PC-9 (cell line): ENCODE measurements at regions not wholly inside any gene's neighbourhood (a gene's known extent, or its start where the extent isn't known, plus 50 kb on each side); places are given as distances from the start of the nearest gene placed in this dataset.

Source experiments
- EZH2 ChIP-seq: fragments of 200-600 bp; sonication (generic); IDR thresholded peaks from 2 replicates; pipeline ENCODE4 v1.8.0; 2017; ENCODE audit warnings: antibody characterized with exemption, low read depth
- TF ChIP-seq, protein P1 (sequence below): fragments of 200-600 bp; sonication (generic); conservative IDR thresholded peaks from 2 replicates; pipeline ENCODE4 v1.6.1; 2017; ENCODE audit warnings: mixed run types, antibody characterized with exemption, mild to moderate bottlenecking, moderate library complexity

DNA sequence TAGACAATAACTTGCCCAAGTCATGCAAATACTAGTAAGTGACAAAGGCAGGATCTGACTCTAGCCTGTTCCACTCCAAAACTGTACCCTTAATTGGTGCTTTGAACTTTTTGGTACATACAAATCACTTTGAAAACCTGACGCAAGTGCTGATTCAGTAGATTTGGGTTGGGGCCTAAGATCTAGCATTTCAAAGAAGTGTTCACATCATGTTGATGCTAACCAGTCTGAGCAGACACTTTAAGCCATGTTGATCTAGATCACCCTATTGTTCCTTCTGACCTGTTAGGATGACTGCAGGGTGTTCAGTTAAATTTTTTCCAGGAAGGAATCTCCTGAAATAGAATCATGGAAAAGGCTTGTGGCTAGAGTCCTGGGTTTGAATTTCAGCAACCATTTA, 57.7 kb upstream of the CPEB4 start:
- TF ChIP-seq, protein P1, sequence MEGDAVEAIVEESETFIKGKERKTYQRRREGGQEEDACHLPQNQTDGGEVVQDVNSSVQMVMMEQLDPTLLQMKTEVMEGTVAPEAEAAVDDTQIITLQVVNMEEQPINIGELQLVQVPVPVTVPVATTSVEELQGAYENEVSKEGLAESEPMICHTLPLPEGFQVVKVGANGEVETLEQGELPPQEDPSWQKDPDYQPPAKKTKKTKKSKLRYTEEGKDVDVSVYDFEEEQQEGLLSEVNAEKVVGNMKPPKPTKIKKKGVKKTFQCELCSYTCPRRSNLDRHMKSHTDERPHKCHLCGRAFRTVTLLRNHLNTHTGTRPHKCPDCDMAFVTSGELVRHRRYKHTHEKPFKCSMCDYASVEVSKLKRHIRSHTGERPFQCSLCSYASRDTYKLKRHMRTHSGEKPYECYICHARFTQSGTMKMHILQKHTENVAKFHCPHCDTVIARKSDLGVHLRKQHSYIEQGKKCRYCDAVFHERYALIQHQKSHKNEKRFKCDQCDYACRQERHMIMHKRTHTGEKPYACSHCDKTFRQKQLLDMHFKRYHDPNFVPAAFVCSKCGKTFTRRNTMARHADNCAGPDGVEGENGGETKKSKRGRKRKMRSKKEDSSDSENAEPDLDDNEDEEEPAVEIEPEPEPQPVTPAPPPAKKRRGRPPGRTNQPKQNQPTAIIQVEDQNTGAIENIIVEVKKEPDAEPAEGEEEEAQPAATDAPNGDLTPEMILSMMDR: no peak
- no peak for TF ChIP-seq EZH2
